GM23248 (cell line): ENCODE measurements at regions not wholly inside any gene's neighbourhood (a gene's known extent, or its start where the extent isn't known, plus 50 kb on each side); places are given as distances from the start of the nearest gene placed in this dataset.

ENCODE experiments used
- EZH2 ChIP-seq: fragments of 200-600 bp; sonication (generic); IDR thresholded peaks from 2 replicates; pipeline ENCODE4 v1.6.1; 2018; ENCODE audit warnings: antibody characterized with exemption, mild to moderate bottlenecking; ENCODE audit not compliant: insufficient read depth, poor library complexity, severe bottlenecking
- EZH2phosphoT487 ChIP-seq: fragments of 200-600 bp; sonication (generic); IDR thresholded peaks from 2 replicates; pipeline ENCODE4 v1.6.1; 2018; ENCODE audit warnings: antibody characterized with exemption, moderate library complexity, mild to moderate bottlenecking, low read depth; ENCODE audit not compliant: insufficient read depth

GRCh38 chr17:71430281-71430680, 690.5 kb upstream of the SOX9 start:
- no peak for TF ChIP-seq EZH2
- TF ChIP-seq EZH2phosphoT487: no peak
